WTC11 (cell line): ENCODE measurements at regions not wholly inside any gene's neighbourhood (a gene's known extent, or its start where the extent isn't known, plus 50 kb on each side); places are given as distances from the start of the nearest gene placed in this dataset.

Source experiments
- ATAC-seq: fragments of 200-7000 bp; cut with Tn5 transposase; 2 replicates; pipeline ENCODE4 v1.10.0; 2021; ENCODE audit warnings: mild to moderate bottlenecking, moderate library complexity
- CTCF ChIA-PET: fragments of 300-600 bp; sonication (Branson Sonifier 250); formaldehyde crosslinking; loops from one replicate; lab custom pipeline; 2021; ENCODE audit warnings: antibody characterized with exemption; lab: Charles Lee
- POLR2A ChIA-PET: fragments of 350-600 bp; sonication (Branson Sonifier 250); formaldehyde crosslinking; loops from one replicate; lab custom pipeline; 2021; ENCODE audit warnings: antibody characterized with exemption; lab: Charles Lee
- DNase-seq: peaks from one replicate; pipeline ENCODE4 v3.0.0; 2021; ENCODE audit warnings: low spot score
- H3K27ac Mint-ChIP-seq: 2 replicates; pipeline ENCODE4 v1.8.0; 2021; ENCODE audit warnings: mixed read lengths
- H3K27me3 Mint-ChIP-seq: 2 replicates; pipeline ENCODE4 v1.8.0; 2021; ENCODE audit warnings: low read depth, mild to moderate bottlenecking, moderate library complexity, mixed read lengths
- H3K36me3 Mint-ChIP-seq: 2 replicates; pipeline ENCODE4 v1.8.0; 2021; ENCODE audit warnings: mixed read lengths
- H3K4me1 Mint-ChIP-seq: 2 replicates; pipeline ENCODE4 v1.8.0; 2022; ENCODE audit warnings: mixed read lengths
- H3K4me3 Mint-ChIP-seq: 2 replicates; pipeline ENCODE4 v1.8.0; 2021; ENCODE audit warnings: mild to moderate bottlenecking, moderate library complexity, mixed read lengths
- H3K9me3 Mint-ChIP-seq: 2 replicates; pipeline ENCODE4 v1.8.0; 2021; ENCODE audit warnings: mixed read lengths
- CREM ChIP-seq: sonication (generic); formaldehyde crosslinking; IDR thresholded peaks from 2 replicates; pipeline ENCODE4 v1.8.1; 2022; ENCODE audit warnings: mild to moderate bottlenecking, missing genetic modification reagents, moderate library complexity
- E2F5 ChIP-seq: sonication (generic); formaldehyde crosslinking; IDR thresholded peaks from 2 replicates; pipeline ENCODE4 v1.8.1; 2022; ENCODE audit warnings: mild to moderate bottlenecking, moderate library complexity, missing genetic modification reagents
- ESRRA ChIP-seq: sonication (generic); formaldehyde crosslinking; IDR thresholded peaks from 2 replicates; pipeline ENCODE4 v1.8.1; 2022; ENCODE audit warnings: mild to moderate bottlenecking, missing genetic modification reagents, borderline replicate concordance
- FOXJ3 ChIP-seq: sonication (generic); formaldehyde crosslinking; IDR thresholded peaks from 2 replicates; pipeline ENCODE4 v1.9.0; 2021; ENCODE audit warnings: missing genetic modification reagents, mild to moderate bottlenecking, borderline replicate concordance
- FOXP1 ChIP-seq: sonication (generic); formaldehyde crosslinking; IDR thresholded peaks from 2 replicates; pipeline ENCODE4 v1.8.0; 2022; ENCODE audit warnings: missing genetic modification reagents, mild to moderate bottlenecking, moderate library complexity, borderline replicate concordance
- GRHL2 ChIP-seq: fragments of 250-450 bp; sonication (Bioruptor Pico); IDR thresholded peaks from 2 replicates; pipeline ENCODE4 v1.8.0; 2022; ENCODE audit warnings: mild to moderate bottlenecking, moderate library complexity; ENCODE audit not compliant: insufficient replicate concordance, severe bottlenecking
- HMGA2 ChIP-seq: fragments of 250-450 bp; sonication (Bioruptor Pico); IDR thresholded peaks from 2 replicates; pipeline ENCODE4 v1.4.0; 2021; ENCODE audit warnings: mild to moderate bottlenecking, moderate library complexity
- MLX ChIP-seq: sonication (generic); formaldehyde crosslinking; IDR thresholded peaks from 2 replicates; pipeline ENCODE4 v1.8.1; 2023; ENCODE audit warnings: mild to moderate bottlenecking, missing genetic modification reagents, moderate library complexity
- MXD4 ChIP-seq: fragments of 250-450 bp; sonication (Bioruptor Pico); IDR thresholded peaks from 2 replicates; pipeline ENCODE4 v1.8.0; 2021; ENCODE audit warnings: mild to moderate bottlenecking, moderate library complexity, borderline replicate concordance
- MYBL2 ChIP-seq: sonication (generic); formaldehyde crosslinking; IDR thresholded peaks from 2 replicates; pipeline ENCODE4 v1.8.1; 2023; ENCODE audit warnings: mild to moderate bottlenecking, moderate library complexity, missing genetic modification reagents
- NR2C2 ChIP-seq: sonication (generic); formaldehyde crosslinking; IDR thresholded peaks from 2 replicates; pipeline ENCODE4 v1.8.0; 2022; ENCODE audit warnings: mild to moderate bottlenecking, missing genetic modification reagents
- RORB ChIP-seq: fragments of 250-450 bp; sonication (Bioruptor Pico); IDR thresholded peaks from 2 replicates; pipeline ENCODE4 v1.9.0; 2021; ENCODE audit warnings: mild to moderate bottlenecking
- TEAD4 ChIP-seq: sonication (generic); formaldehyde crosslinking; IDR thresholded peaks from 2 replicates; pipeline ENCODE4 v1.8.0; 2022; ENCODE audit warnings: mild to moderate bottlenecking, missing genetic modification reagents
- ZBTB43 ChIP-seq: sonication (generic); formaldehyde crosslinking; IDR thresholded peaks from 2 replicates; pipeline ENCODE4 v1.8.1; 2023; ENCODE audit warnings: mild to moderate bottlenecking, missing genetic modification reagents
- ZMAT4 ChIP-seq: fragments of 250-450 bp; sonication (Bioruptor Pico); IDR thresholded peaks from 2 replicates; pipeline ENCODE4 v1.9.0; 2021; ENCODE audit warnings: mild to moderate bottlenecking
- ZNF138 ChIP-seq: sonication (generic); formaldehyde crosslinking; conservative IDR thresholded peaks from 2 replicates; pipeline ENCODE4 v1.8.1; 2022; ENCODE audit warnings: mild to moderate bottlenecking, moderate library complexity, missing genetic modification reagents
- ZNF232 ChIP-seq: sonication (generic); formaldehyde crosslinking; IDR thresholded peaks from 2 replicates; pipeline ENCODE4 v1.8.0; 2022; ENCODE audit warnings: mild to moderate bottlenecking, missing genetic modification reagents
- ZNF512 ChIP-seq: sonication (generic); formaldehyde crosslinking; IDR thresholded peaks from 2 replicates; pipeline ENCODE4 v1.8.1; 2022; ENCODE audit warnings: missing genetic modification reagents, borderline replicate concordance
- ZNF532 ChIP-seq: fragments of 250-450 bp; sonication (Bioruptor Pico); IDR thresholded peaks from 2 replicates; pipeline ENCODE4 v1.9.0; 2021; ENCODE audit warnings: mild to moderate bottlenecking, borderline replicate concordance
- ZSCAN18 ChIP-seq: fragments of 250-450 bp; sonication (Bioruptor Pico); IDR thresholded peaks from 2 replicates; pipeline ENCODE4 v2.1.2; 2022; ENCODE audit warnings: mild to moderate bottlenecking, moderate library complexity

GRCh38 chr5:121497176-121497575, 354.5 kb upstream of the FTMT start:
- CTCF ChIA-PET: no interaction called here
- Mint-ChIP-seq H3K9me3 (no peaks in the 10 kb centered on the region), H3K27me3 (no peaks in the 10 kb centered on the region), H3K4me1 (peaks cover 13% of the 10 kb centered on the region), H3K36me3 (no peaks in the 10 kb centered on the region), H3K27ac (no peak overlapping the region), H3K4me3 (no peak overlapping the region)
- no peak for ATAC-seq
- TF ChIP-seq MYBL2 (CRISPR knock-in tag): no peak
- no peak for TF ChIP-seq ZNF532 (CRISPR knock-in tag)
- TF ChIP-seq GRHL2 (CRISPR knock-in tag): no peak
- no peak for TF ChIP-seq ZBTB43
- POLR2A ChIA-PET: no interaction called here
- DNase-seq: no peak

- CTCF ChIA-PET: no interaction called here
These were observed 351.4 kb upstream of the FTMT start for GRCh38 chr5:121500310-121500709.

More at GRCh38 chr5:121500310-121500709, 351.4 kb upstream of the FTMT start:
- no peak for DNase-seq
- POLR2A ChIA-PET: no interaction called here
- H3K4me1 Mint-ChIP-seq: peaks cover 24% of the 10 kb centered on the region
- no peak overlapping the region for H3K4me3 Mint-ChIP-seq
- peak overlapping the region; percentile 91; the same call in 1 of the 2 replicates for H3K27ac Mint-ChIP-seq
- no peaks in the 10 kb centered on the region for H3K9me3 Mint-ChIP-seq
- peak; percentile 58 for ATAC-seq
- no peaks in the 10 kb centered on the region for H3K27me3 Mint-ChIP-seq
- no peak for TF ChIP-seq NR2C2 (CRISPR knock-in tag)
- TF ChIP-seq ZNF232: no peak
- no peak for TF ChIP-seq FOXJ3
- no peak for TF ChIP-seq TEAD4 (CRISPR knock-in tag)
- no peak for TF ChIP-seq ZNF532 (CRISPR knock-in tag)
- TF ChIP-seq RORB (CRISPR knock-in tag): no peak
- no peak for TF ChIP-seq HMGA2 (CRISPR knock-in tag)
- no peak for TF ChIP-seq FOXP1 (CRISPR knock-in tag)
- TF ChIP-seq MXD4 (CRISPR knock-in tag): no peak
- no peak for TF ChIP-seq E2F5 (CRISPR knock-in tag)
- TF ChIP-seq ZSCAN18 (CRISPR knock-in tag): no peak
- TF ChIP-seq ZMAT4 (CRISPR knock-in tag): no peak
- no peak for TF ChIP-seq ZNF512
- no peak for TF ChIP-seq ZNF138 (CRISPR knock-in tag)
- no peak for TF ChIP-seq MLX (CRISPR knock-in tag)
- TF ChIP-seq ESRRA (CRISPR knock-in tag): no peak
- no peak for TF ChIP-seq CREM (CRISPR knock-in tag)
- no peaks in the 10 kb centered on the region for H3K36me3 Mint-ChIP-seq
